GM19351 (cell line): ENCODE measurements at regions not wholly inside any gene's neighbourhood (a gene's known extent, or its start where the extent isn't known, plus 50 kb on each side); places are given as distances from the start of the nearest gene placed in this dataset.

ENCODE experiments used
- ATAC-seq: cut with Tn5 transposase; IDR thresholded peaks from one replicate; pipeline ENCODE4 v1.9.1; 2021; ENCODE audit warnings: mild to moderate bottlenecking, moderate library complexity; ENCODE audit not compliant: unreplicated experiment

GRCh38 chr6:163806755-163807499 lies 392.4 kb downstream of the QKI start:
- ATAC-seq: no peak

- ATAC-seq: no peak
These were observed 390.5 kb downstream of the QKI start for GRCh38 chr6:163804991-163805390.

DNA sequence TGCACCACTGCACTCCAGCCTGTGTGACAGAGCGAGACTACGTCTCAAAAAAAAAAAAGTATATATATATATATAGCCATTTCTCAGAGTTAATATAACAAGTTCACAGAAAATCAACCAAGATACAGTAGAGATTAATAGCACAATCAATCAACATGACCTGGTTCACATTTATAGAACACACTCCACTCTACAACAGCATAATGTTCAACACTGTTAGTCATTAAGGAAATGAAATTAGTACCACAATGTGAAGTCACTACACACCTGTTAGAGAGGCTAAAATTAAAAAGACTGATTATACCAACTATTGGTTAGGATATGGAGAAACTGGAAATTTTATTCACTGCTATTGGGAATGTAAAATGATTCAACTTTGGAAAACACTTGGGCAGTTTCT lies 387.7 kb downstream of the QKI start:
- peak; percentile 71 for ATAC-seq

DNA sequence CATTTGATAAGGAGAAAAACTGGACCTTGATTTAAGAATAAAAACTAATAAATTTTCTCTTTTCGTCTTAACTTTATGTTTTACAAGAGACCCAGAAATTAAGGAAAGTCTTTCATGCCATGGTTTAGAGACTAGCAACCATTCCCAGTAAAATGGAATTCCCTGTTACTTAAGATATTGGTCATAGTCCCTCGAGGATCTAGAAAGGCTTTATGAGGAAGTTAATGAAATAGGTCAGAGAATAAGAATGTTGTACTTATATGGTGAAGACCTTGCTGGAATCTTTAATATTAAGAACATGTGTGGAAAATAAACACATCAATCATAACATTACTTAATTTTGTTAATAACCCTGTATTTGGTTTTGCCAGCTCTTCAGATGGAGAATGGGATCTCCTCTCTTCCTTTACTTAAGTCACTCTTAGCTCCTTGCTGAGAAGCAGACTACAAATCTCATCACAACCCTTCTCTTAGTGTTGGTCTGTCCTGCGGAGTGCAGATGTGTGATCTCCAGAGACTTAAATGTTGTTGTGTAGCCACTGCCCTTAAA lies 382.9 kb downstream of the QKI start:
- ATAC-seq: no peak

- peak; percentile 97 for ATAC-seq
These were observed 378.8 kb downstream of the QKI start for GRCh38 chr6:163793011-163793983.

DNA sequence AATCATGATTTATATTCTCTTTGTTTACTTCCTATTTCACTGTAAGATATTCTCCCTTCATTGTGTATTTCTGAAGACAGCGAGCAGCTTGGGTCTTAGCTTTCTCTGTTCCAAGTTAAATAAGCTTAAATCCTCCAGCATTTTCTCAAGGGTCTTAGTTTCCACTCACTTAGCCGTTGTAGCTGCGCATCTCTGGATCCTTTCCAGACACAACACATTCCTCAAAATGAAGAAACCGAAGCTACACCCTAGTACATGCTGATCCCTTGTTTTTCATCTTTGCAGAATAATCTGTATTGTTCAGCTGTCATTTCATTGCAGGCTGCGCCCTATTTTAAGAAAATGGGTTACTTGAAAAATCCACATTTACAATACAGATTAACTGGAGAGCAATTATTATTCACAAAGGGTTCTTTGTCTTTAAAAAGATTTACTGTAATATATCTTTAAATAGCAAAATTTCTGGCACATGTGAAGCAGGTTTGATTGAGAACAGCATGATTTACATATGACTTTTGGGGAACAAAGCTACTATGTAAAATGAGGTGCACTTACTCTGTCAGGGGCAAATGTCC lies 375.8 kb downstream of the QKI start:
- ATAC-seq: no peak

GRCh38 chr6:163789199-163789810 lies 374.8 kb downstream of the QKI start:
- no peak for ATAC-seq

GRCh38 chr6:163786995-163787671 lies 372.6 kb downstream of the QKI start:
- no peak for ATAC-seq

DNA sequence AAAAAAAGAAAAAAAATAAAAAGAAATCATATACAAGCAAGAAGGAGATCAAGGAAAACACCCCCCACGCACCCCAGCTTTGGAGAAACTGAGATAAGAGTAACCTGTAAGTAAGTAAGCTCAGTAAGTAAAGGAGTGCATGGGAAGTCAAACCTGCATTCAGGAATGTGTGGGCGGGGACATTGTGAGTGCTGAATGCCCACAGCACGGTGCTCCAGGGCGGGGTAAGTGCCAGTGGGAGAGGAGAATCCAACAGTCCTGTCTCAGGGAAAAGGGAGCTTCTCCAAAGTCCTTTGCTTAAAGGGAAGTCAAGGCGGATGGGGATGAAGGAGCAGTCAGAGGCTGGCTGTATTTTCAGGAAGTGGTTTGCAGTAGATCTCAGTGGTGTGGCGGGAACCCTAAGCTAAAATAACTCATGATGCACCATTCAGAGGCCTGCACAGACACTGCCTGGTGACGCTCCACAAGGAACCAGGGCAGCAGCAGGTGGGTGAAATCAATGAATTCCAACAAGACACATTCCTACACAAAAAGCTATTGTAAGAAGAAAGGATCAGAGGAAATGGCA lies 368.0 kb downstream of the QKI start:
- ATAC-seq: peak; percentile 92

GRCh38 chr6:163780994-163781393 lies 366.5 kb downstream of the QKI start:
- ATAC-seq: no peak

DNA sequence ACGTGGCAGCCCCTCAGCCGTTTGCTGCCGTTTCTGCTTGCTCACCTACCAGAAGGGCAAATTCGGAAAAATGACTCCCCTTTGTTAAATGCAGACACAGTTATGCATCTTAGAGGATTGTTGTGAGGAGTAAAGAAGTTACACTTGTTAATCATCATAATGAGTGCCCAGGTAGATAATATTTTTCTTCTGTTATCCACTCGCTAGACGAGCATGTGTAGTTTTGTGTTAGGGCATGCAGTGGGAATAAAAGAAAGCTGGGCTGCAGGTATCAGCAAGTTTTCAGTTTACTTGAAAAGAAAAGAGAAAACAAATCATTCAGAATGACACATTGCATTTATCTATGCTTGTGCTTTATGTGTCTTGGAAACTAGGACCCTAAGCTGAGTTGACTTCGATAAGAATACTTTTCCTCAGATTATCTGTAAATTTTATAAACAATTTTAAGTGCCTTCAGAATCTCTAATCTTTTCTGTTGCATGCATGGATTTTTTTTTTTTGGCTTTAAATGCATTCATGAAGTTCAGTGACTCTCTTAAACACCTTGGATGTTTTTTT lies 365.3 kb downstream of the QKI start:
- no peak for ATAC-seq

DNA sequence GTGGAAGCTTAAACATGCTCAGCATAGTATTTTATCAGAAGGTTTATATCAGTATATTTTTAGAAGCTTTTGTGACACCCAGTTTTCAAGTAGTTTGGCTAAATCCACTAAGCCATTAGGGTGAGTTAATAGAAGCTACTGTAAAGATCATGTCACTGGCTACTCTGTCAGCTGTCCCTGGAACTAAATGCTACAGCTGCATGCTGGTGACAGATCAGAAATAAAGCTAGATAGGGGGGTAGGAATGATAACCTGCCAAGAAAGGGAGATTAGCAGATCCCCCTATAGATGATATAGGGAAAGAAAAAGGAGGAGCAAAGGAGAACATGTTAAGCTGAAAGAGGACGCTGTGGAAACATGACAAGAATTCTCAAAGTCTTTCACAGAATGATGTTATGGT lies 363.2 kb downstream of the QKI start:
- no peak for ATAC-seq

GRCh38 chr6:163776906-163777686 lies 362.6 kb downstream of the QKI start:
- ATAC-seq: no peak

DNA sequence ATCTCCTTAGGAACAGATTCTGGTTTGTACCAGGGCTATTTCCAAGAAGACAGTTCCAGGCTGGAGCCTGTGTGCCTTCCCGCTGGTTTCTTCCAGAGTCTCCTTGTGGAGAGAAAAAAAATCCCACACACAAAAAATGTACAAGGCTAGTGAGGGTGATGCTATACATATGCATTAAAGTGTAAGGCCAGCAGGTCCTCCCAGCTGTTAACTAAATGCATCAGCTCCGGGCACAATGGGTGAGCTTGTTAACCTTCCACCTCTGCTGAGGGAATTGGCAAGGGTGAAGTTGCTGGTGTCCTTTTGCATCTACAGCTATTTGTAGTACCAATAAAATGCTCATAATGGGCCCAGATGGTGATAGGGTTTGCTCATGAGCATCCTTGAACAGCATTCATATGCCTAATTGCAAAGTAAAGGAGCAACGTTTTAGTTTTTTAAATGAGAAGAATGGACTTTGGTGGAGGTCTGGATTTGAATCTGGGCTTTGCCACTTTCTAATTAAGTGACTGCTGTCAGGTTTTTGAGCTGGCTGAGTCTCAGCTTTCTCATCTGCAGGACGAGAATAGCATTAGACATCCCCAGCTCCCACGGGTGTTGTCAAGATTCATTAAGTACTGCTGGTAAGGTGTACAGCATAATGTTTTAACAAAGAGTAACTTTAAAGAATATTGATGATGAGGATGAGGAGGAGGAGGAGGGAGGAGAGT lies 361.8 kb downstream of the QKI start:
- ATAC-seq: no peak

DNA sequence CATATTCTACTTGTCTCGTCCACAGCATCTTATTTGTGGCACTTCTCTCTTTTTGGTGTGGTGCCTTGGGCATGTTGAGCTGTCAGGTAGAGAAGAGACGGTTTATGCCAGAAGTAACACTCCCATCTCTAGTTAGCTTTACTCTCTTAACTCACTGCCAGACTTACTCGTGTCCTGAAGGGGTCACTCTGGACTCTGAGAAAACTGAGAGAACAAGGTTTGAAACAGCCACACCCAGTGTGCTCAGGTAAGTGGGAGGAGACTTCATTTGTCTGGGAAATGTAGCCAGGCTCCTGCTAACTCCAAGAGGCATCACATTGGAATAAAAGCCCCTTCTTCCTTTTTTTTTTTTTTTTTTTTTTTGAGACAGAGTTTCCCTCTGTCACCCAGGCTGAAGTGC lies 360.8 kb downstream of the QKI start:
- no peak for ATAC-seq

- ATAC-seq: no peak
These were observed 360.0 kb downstream of the QKI start for GRCh38 chr6:163774485-163774884.

DNA sequence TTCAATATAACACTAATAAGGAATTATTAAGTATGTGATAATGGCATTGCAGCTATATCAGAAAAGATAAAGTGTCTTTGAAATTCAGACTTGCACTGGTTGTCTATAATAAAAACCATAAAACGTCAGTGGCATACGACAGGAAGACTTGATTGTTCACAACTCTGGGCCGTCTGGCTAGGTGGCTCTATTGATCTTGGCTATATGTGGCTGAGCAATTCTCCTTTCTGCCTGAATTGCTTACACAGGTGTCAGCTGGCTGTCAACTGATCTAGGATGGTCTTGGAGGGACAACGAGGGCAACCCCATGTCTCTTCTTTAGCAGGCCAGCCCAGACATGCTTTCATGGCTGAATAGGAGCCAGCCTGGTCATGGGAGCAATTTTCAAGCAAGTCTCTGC lies 359.1 kb downstream of the QKI start:
- no peak for ATAC-seq

- no peak for ATAC-seq
These were observed 358.2 kb downstream of the QKI start for GRCh38 chr6:163772701-163773100.
